ENCODE measurements at regions not wholly inside any gene's neighbourhood (a gene's known extent, or its start where the extent isn't known, plus 50 kb on each side); places are given as distances from the start of the nearest gene placed in this dataset.
"Not testable (repeated sequence)": the region's sequence is repeated elsewhere in the genome, so short reads cannot be mapped to it uniquely, and the experiment has no call there.

DNA sequence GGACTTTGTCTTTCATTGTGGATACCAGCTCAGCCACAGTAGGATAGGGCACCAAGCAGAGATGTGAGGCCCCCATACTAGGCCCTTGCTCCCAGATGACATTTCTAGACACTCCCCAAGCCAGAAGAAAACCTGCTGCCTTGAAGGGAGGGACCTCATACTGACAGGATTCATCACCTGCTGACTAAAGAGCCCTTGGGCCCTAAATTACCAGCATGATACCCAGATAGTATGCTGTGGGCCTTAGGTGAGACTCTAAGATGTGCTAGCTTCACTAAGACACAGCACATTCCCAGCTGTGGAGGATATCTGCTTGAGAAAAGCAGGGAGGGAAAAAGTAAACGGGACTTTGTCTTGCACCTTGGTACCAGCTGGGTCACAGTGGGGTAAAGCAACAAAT, 324.0 kb downstream of the TBL1XR1 start:
- no peak for DNase-seq (ENCODE audit: low read depth in 4 of 4, low spot score in 3 of 4)

- peak; percentile 24 to 48 (median 26) for DNase-seq (ENCODE audit: low read depth in 4 of 4, low spot score in 3 of 4)
Measured at GRCh38 chr3:176872771-176873209, 324.5 kb downstream of the TBL1XR1 start.

GRCh38 chr3:176870451-176870850, 326.8 kb downstream of the TBL1XR1 start:
- no peak for DNase-seq (ENCODE audit: low read depth in 4 of 4, low spot score in 3 of 4)

GRCh38 chr3:176867681-176868663, 329.3 kb downstream of the TBL1XR1 start:
- DNase-seq (ENCODE audit: low read depth in 4 of 4, low spot score in 3 of 4): no peak

DNA sequence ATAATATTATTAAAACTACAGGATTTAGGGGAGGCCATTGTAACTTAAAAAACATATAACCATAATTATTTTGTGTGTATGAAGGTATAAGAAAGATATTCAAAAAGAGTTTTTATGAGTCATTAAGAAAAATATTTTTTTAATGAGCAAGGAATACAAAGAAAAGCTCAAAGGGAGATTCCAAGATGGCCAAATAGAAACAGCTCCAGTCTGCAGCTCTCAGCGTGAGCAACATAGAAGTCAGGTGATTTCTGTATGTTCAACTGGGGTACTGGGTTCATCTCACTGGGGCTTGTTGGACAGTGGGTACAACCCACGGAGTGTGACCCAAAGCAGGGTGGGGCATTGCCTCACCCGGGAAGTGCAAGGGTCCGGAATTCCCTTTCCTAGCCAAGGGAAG, 336.1 kb downstream of the TBL1XR1 start:
- no peak for DNase-seq (ENCODE audit: low read depth in 4 of 4, low spot score in 3 of 4)

GRCh38 chr3:176856721-176857120, 340.6 kb downstream of the TBL1XR1 start:
- DNase-seq (ENCODE audit: low read depth in 4 of 4, low spot score in 3 of 4): no peak

DNA sequence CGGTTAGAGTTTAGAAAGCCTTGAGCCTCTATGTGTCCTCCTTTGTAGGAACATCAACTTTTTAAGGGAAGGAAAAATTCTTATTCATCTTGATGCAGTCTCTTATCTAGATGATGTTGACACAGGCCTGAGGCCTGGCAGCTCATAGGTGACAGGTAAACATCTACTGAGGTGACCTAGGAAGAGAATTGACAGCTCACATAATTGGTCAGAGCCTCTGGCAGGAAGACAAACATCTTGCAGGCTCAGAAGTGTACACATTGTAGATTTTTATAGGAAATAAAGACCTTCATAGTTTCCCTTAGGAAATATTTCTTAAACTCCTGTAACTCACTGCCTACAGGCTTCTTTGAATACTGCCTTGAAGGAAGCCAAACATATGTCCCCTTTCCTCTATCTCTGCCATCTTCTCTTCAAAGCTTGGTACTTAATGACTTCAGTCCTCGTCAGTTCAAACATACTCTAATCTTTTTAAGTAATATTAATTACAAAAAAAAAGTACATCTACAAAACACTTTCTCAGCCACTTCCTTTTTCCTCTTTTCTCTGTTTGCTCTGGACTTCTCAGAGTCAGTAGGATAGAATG, 341.3 kb downstream of the TBL1XR1 start:
- no peak for DNase-seq (ENCODE audit: low read depth in 4 of 4, low spot score in 3 of 4)

DNA sequence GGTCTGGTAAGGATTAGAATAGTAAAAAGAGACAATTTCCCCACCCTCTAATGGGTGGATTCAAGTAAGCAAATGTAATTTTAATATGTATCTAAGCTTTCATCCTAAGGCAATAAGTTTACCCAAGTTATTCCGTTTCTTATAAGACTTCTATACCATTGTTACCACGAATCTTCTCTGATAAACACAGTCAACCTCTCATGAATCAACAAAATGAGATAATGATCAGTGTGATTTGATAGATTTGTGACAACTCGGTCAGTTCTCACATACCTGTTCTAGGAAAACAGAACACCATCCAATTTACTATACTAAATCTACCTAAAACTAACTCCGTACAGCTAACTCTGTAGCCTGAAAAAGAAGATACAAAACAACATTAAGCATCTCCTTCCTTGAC, 342.1 kb downstream of the TBL1XR1 start:
- DNase-seq (ENCODE audit: low read depth in 4 of 4, low spot score in 3 of 4): no peak

GRCh38 chr3:176850498-176850897, 346.8 kb downstream of the TBL1XR1 start:
- no peak for DNase-seq (ENCODE audit: low read depth in 4 of 4, low spot score in 3 of 4)

DNA sequence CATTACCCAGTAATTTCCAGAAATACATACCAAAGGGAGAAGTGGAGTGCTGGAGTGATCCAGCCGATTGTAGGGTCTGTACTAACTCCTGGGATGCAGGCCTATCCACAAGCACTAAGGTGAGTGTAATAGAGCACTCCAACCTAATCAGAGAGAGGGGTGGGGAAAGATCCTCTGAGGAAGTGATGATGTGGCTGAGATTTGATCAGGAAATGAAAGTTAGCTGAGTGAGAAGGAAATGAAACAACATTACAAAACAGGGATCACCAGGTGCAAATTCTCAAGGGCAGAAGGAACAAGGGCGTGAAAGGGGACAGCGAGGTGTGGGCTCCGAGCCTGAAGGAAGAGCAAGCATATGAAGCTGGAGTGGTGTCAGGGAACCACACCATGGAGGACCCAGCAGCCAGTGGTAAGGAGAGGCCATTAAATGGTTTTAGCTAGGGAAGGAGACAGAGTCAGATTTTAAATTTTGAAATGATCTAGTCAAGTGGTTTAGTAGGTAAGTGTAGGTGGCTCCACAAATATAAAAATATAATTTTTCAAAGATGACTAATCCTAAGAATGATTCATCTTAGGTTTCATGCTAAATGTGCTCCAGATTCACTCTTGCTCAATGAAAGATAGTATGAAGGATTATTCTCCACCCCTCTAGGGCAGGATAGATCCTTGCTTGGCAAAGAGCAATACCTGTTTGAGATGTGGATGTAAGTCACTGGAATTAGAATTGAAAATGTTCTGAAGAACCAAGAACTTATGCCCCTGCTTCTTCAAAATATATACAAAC, 348.7 kb downstream of the TBL1XR1 start:
- no peak for DNase-seq (ENCODE audit: low read depth in 4 of 4, low spot score in 3 of 4)

GRCh38 chr3:176842914-176843313, 354.4 kb downstream of the TBL1XR1 start:
- no peak for DNase-seq (ENCODE audit: low read depth in 4 of 4, low spot score in 3 of 4)

DNA sequence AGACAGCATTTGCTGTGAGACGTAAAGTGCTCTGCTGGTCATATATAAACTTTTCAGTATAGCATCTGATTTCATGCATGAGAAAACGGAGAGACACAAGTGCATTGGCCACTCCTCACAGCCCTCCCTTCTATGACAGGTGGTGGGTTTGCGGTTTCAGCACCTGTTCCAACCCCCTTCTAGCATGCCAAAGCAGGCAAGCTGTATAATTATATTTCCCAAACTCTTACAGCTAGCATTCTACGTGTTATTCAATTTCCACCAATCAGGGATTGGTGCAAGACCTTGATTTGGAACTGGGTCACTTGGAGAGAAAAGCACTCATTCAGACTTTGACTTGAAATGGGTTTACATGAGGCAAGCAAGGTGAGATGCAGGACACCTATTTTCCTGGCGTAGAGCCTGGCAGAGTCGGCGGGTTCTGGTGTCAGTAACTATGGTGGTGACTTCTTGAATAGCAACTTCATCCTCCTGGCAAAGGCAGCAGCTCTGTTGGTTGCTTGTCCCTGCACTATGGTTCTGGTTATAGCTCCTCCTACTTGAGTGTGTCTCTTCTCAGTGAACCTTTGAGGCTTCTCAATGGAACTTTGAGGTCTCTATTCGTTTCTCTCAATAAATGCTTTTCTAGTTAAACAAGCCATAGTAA, 356.5 kb downstream of the TBL1XR1 start:
- no peak for DNase-seq (ENCODE audit: low read depth in 4 of 4, low spot score in 3 of 4)

GRCh38 chr3:176839901-176840300, 357.4 kb downstream of the TBL1XR1 start:
- DNase-seq (ENCODE audit: low read depth in 4 of 4, low spot score in 3 of 4): no peak

DNA sequence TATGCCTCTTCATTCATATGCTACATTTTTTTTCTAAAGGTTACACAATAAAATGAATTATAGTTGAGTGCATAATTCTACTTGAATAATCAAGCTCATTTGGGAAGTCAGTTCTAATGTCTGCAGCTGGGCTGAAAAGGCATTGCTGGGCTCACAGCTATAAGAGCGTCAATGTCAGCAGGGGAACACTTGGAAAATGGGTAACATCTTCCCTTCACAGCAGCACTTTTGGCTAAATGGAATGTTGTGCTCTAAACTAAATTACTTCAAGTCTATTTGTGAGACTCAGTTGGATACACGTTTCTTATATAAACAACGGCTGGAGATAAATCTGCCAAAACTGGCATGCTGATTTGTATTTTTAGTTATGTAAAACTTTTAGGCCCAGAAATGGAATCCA, 357.8 kb downstream of the TBL1XR1 start:
- no peak for DNase-seq (ENCODE audit: low read depth in 4 of 4, low spot score in 3 of 4)

DNA sequence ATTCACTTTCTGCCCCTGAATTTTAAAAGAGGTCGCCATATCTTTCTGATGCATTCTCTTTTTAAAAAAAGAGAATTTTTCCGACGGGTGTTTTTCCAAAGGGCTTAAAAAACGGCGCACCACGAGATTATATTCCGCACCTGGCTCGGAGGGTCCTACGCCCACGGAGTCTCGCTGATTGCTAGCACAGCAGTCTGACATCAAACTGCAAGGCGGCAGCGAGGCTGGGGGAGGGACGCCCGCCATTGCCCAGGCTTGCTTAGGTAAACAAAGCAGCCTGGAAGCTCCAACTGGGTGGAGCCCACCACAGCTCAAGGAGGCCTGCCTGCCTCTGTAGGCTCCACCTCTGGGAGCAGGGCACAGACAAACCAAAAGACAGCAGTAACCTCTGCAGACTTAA, 370.0 kb downstream of the TBL1XR1 start:
- not testable (repeated sequence) for DNase-seq (ENCODE audit: low read depth in 4 of 4, low spot score in 3 of 4)

- no peak for DNase-seq (ENCODE audit: low read depth in 4 of 4, low spot score in 3 of 4)
Measured at GRCh38 chr3:176824811-176825210, 372.5 kb downstream of the TBL1XR1 start.

- DNase-seq (ENCODE audit: low read depth in 4 of 4, low spot score in 3 of 4): no peak
Measured at GRCh38 chr3:176820764-176821163, 376.5 kb downstream of the TBL1XR1 start.

DNA sequence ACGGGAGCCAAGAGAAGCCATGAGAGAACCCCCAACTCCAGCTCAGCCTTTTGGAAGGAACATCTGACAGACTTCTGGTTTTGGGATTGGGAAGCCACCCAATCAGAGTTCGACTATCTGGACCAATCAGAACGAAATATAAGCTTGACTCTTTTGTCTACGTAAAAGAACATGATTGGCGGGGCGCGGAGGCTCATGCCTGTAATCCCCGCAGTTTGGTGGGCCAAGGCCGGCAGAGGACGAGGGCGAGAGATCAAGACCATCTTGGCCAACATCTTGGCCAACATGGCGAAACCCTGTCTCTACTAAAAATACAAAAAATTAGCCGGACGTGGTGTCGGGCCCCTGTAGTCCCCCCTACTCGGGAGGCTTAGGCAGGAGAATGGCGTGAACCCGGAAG, 380.3 kb downstream of the TBL1XR1 start:
- no peak for DNase-seq (ENCODE audit: low read depth in 4 of 4, low spot score in 3 of 4)

GRCh38 chr3:176814285-176814684, 383.0 kb downstream of the TBL1XR1 start:
- DNase-seq (ENCODE audit: low read depth in 4 of 4, low spot score in 3 of 4): peak; percentile 32 to 48 (median 41)

DNA sequence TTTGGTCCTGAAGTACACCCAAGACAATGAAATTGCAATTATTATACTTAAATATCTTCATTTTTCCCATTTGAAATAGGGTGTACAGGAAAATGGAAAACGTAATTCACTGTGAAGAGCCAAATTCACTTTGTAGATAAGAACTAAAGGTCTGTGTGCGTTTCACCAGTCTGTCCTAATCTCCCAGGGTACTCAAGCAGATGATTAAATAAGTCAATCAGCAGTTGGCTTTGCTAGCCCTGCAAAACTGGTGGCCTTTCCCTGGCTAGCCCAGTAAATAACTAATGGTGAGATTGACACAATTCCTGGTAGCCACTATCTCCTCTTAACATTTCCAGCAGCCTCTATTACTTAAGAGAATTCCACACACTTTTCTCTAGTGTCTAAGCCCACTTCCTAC, 389.3 kb downstream of the TBL1XR1 start:
- DNase-seq (ENCODE audit: low read depth in 4 of 4, low spot score in 3 of 4): no peak

DNA sequence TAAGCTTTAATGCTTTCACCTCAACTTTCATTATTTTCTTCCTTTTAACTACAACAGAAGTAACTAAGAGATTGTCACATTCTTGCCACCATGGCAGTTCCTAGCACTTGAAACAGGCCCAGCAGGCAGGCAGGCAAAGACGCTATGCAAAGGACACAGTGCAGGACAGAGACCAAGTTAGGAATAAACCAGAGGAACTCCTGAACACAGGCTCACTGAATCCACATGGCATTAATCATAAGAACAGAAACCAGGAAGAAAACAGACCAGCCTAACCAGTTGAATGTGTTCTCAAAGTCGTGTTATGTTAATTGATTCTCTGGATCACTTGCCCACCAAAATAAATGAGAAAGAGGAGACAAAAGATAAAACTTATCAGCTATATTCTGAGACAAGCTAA, 397.6 kb downstream of the TBL1XR1 start:
- no peak for DNase-seq (ENCODE audit: low read depth in 4 of 4, low spot score in 3 of 4)

All from right renal pelvis (tissue), 4 donors.